ENCODE measurements at regions not wholly inside any gene's neighbourhood (a gene's known extent, or its start where the extent isn't known, plus 50 kb on each side); places are given as distances from the start of the nearest gene placed in this dataset.

DNA sequence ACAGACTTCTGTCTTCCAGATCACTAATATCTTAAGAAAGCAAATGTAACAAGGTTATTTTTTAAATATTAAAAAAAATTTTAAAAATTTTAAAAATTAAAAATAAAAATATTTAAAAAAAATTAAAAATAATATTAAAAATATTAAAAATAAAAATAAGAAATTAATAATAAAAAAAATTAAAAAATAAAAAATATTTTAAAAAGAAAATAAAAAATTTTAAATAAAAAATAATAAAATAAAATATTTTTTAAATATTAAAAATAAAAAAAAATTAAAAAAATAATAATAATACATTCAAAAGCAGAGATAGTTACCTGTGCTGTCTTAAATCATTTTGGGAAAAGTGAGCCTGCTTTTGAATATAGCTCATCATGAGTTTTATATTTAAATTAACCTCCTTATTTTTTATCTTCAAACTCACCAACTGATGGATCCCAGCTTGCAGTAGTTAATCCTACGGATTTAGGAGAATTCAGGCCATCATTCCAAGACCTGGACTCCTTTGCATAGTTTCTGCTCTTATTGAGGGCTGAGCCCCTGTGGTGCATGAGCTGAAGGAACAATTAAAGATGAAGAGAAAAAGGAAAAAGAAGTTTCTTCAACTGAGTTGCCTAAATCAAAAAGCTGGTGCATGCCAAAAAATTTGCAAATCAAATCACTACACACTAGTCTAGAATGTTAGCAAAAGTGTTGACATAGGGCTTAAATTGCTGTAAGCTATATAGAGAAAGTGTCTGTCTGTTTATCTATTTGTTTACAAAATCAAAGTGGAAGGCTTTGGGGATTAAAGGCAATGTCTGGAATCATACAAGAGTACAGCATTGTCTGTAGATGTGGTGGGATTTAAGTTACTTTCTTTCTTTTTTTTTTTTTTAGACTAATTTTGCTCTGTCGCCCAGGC is 50.5 kb upstream of the ZNF438 start:
- no peak for TF ChIP-seq CTCF (IDR thresholded peaks at IDR 0.05; ENCODE audit: poor library complexity)
- TF ChIP-seq EZH2 (IDR thresholded peaks at IDR 0.05; ENCODE audit: borderline replicate concordance): no peak
